ENCODE measurements at regions not wholly inside any gene's neighbourhood (a gene's known extent, or its start where the extent isn't known, plus 50 kb on each side); places are given as distances from the start of the nearest gene placed in this dataset.

DNA sequence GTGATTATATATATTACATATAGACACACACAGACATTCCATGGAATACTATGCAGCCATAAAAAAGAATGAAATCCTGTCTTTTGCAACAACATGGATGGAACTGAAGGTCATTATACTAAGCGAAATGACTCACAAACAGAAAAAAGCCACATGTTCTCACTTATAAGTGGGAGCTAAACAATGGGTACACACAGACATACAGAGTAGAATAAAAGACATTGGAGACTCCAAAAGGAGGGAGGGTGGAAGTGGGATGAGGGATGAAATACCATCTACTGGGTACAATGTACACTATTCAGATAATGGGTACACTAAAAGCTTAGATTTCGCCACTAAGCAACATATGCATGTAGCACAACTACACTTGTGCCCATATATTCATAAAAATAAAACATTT, 170.0 kb upstream of the RGMB start:
- H4K8ac ChIP-seq (ENCODE audit: extremely low read depth, insufficient read depth, low read length), result no peak overlapping the region
- H3K23me2 ChIP-seq (ENCODE audit: low read depth, low read length), result no peaks in the 10 kb centered on the region
- H2AK5ac ChIP-seq (ENCODE audit: low read depth, low read length), result no peak overlapping the region
- no peaks in the 10 kb centered on the region for H3K4me1 ChIP-seq (replicated peaks in 1 of 4; ENCODE audit: control insufficient read depth in 3 of 4, insufficient read depth in 4 of 4, low read length in 3 of 4)
- no peaks in the 10 kb centered on the region for H4K20me1 ChIP-seq (replicated peaks in 1 of 2; ENCODE audit: control insufficient read depth in 1 of 2, insufficient read depth in 2 of 2, low read length in 2 of 2)
- H3K79me2 ChIP-seq (ENCODE audit: control insufficient read depth in 1 of 2, insufficient read depth in 2 of 2, low read length in 2 of 2), result no peaks in the 10 kb centered on the region
- no peak overlapping the region for H2BK120ac ChIP-seq (replicated peaks; ENCODE audit: low read depth, low read length)
- H3K4me3 ChIP-seq (ENCODE audit: extremely low read depth in 1 of 4, insufficient read depth in 2 of 4, low read depth in 3 of 4, low read length in 4 of 4), result no peak overlapping the region
- TF ChIP-seq KDM4A (IDR thresholded peaks at IDR 0.05; ENCODE audit: low read depth, low read length, severe bottlenecking), result no peak
- no peak for TF ChIP-seq POU5F1 (IDR thresholded peaks at IDR 0.05; ENCODE audit: low read depth, low read length)
- TF ChIP-seq SIN3A (conservative IDR thresholded peaks at IDR 0.05 in 1 of 2, IDR thresholded peaks at IDR 0.05 in 1 of 2; ENCODE audit: low read depth in 1 of 2, low read length in 2 of 2), result no peak
- TF ChIP-seq, protein P1, sequence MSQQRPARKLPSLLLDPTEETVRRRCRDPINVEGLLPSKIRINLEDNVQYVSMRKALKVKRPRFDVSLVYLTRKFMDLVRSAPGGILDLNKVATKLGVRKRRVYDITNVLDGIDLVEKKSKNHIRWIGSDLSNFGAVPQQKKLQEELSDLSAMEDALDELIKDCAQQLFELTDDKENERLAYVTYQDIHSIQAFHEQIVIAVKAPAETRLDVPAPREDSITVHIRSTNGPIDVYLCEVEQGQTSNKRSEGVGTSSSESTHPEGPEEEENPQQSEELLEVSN (IDR thresholded peaks at IDR 0.05), result no peak
- TF ChIP-seq BRCA1 (IDR thresholded peaks at IDR 0.05; ENCODE audit: low read depth, low read length), result no peak
- TF ChIP-seq PHF8 (conservative IDR thresholded peaks at IDR 0.05; ENCODE audit: low read depth, low read length), result no peak
- no peak for TF ChIP-seq CBX5 (IDR thresholded peaks at IDR 0.05; ENCODE audit: low read depth, low read length)
- no peak for TF ChIP-seq TAF7 (optimal IDR thresholded peaks at IDR 0.05; ENCODE audit: borderline replicate concordance, low read depth, low read length)
- no peak for TF ChIP-seq SP4 (IDR thresholded peaks at IDR 0.05; ENCODE audit: low read length)
- TF ChIP-seq MAFK (IDR thresholded peaks at IDR 0.05; ENCODE audit: low read depth, low read length), result no peak
- no peak for TF ChIP-seq TBP (IDR thresholded peaks at IDR 0.05; ENCODE audit: low read depth, low read length)
- no peak for TF ChIP-seq JUN (IDR thresholded peaks at IDR 0.05; ENCODE audit: low read depth, low read length)
- no peak for TF ChIP-seq HDAC6 (IDR thresholded peaks at IDR 0.05; ENCODE audit: low read depth, low read length)
- no peak for TF ChIP-seq ASH2L (IDR thresholded peaks at IDR 0.05; ENCODE audit: low read length)
- FAIRE-seq (no peak), DNase-seq (ENCODE audit: low read depth in 1 of 2, low spot score in 2 of 2) (no peak)
- no peak overlapping the region for H4K91ac ChIP-seq (replicated peaks; ENCODE audit: insufficient read length, low read length)
- H3K4ac ChIP-seq (replicated peaks; ENCODE audit: insufficient read length, low read depth, low read length), result no peak overlapping the region
- CTCF ChIA-PET (ENCODE audit: partially characterized antibody), result no interaction called here
- no peak overlapping the region for H3K18ac ChIP-seq (ENCODE audit: extremely low read depth, low read length)
- H2AFZ ChIP-seq (ENCODE audit: low read length), result no peak overlapping the region
- H3K36me3 ChIP-seq (ENCODE audit: control insufficient read depth in 2 of 4, insufficient read depth in 4 of 4, low read length in 3 of 4), result no peaks in the 10 kb centered on the region
- no peak overlapping the region for H2BK12ac ChIP-seq (ENCODE audit: low read depth, low read length)
- no peak overlapping the region for H2BK20ac ChIP-seq (ENCODE audit: low read length)
- no peak overlapping the region for H4K5ac ChIP-seq (ENCODE audit: insufficient read length, low read depth, low read length)
- no peak overlapping the region for H3K56ac ChIP-seq (replicated peaks; ENCODE audit: insufficient read length, low read depth, low read length)
- H3K27me3 ChIP-seq (replicated peaks in 1 of 4; ENCODE audit: control insufficient read depth in 3 of 4, extremely low read depth in 1 of 4, insufficient read depth in 3 of 4, low read length in 3 of 4), result no peaks in the 10 kb centered on the region
- peaks cover 2 to 3% of the 10 kb centered on the region in 2 experiments; a peak in 2 of 4 replicates for H3K9me3 ChIP-seq (ENCODE audit: insufficient read depth in 2 of 2, low read depth in 1 of 2, low read length in 1 of 2)
- WGBS, 2 experiments (ENCODE audit: extremely low coverage in 1 of 2, insufficient coverage in 1 of 2, insufficient read length in 1 of 2, insufficient replicate concordance in 2 of 2, low coverage in 1 of 2, low lambda C conversion rate in 2 of 2, missing lambda C conversion rate in 1 of 2), result 64% methylated on average over 2 of the region's 2 CpGs; no CpG with 5 or more reads in 1 of the 2 experiments
- H2BK15ac ChIP-seq (ENCODE audit: low read length), result no peak overlapping the region
- no peak overlapping the region for H3K14ac ChIP-seq (ENCODE audit: insufficient read length)
- no peak overlapping the region for H3K23ac ChIP-seq (ENCODE audit: insufficient read length)
- H3K27ac ChIP-seq (ENCODE audit: low read depth, low read length), result no peak overlapping the region
- POLR2A ChIA-PET (ENCODE audit: partially characterized antibody), result no interaction called here
- no peak overlapping the region for H3K4me2 ChIP-seq (ENCODE audit: insufficient read depth in 1 of 2, low read depth in 2 of 2, low read length in 2 of 2)
- no peaks in the 10 kb centered on the region for H3K79me1 ChIP-seq (ENCODE audit: low read depth, low read length)
- H2BK5ac ChIP-seq (ENCODE audit: low read depth, low read length), result no peak overlapping the region
- H3K9ac ChIP-seq (replicated peaks in 1 of 4; ENCODE audit: extremely low read depth in 1 of 4, low read depth in 3 of 4, low read length in 3 of 4), result no peak overlapping the region

Data from H1 (cell line).